HG03039 (cell line): ENCODE measurements at regions not wholly inside any gene's neighbourhood (a gene's known extent, or its start where the extent isn't known, plus 50 kb on each side); places are given as distances from the start of the nearest gene placed in this dataset.

Experiments used
- ATAC-seq: cut with Tn5 transposase; IDR thresholded peaks from one replicate; pipeline ENCODE4 v1.9.1; 2021; ENCODE audit warnings: mild to moderate bottlenecking, moderate library complexity; ENCODE audit not compliant: unreplicated experiment

- no peak for ATAC-seq
These were observed 53.8 kb downstream of the ADM start for GRCh38 chr11:10358696-10359095.

DNA sequence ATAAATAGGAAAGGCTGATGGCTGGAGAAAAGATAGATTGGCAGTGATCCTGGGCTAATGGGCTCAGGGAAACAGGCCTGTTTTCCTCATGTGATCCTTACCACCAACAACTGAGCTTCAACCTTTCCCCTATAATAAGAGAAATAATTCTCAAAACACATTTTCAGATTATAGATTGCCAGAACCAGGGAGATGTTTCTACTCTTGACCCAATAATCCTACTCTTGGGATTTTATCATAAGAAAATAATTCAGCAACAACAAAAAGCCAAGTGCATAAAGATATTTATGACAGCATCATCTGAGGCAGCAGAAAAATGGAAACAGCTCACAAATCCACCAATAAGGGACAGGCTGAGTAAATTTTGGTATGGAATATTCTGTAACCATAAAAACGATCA is 54.3 kb downstream of the ADM start:
- ATAC-seq, result no peak

GRCh38 chr11:10360835-10361234 is 56.0 kb downstream of the ADM start:
- ATAC-seq, result no peak

DNA sequence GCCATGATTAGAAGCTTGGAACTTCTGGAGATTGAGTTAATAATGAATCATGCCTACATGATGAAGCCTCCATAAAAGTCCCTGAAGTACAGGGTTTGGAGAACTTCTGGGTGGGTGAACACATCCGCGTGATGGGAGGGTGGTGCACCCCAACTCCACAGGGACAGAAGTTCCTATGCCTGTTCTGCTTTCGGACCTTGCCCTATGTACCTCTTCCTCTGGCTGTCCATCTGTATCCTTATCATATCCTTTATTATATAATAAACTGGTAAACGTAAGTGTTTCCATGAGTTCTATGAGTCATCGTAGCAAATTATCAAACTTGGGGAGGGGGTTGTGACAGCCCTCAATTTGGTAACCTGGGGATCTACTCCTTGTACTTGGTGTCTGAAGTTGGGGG is 60.2 kb downstream of the ADM start:
- no peak for ATAC-seq

GRCh38 chr11:10366568-10367331 is 61.9 kb downstream of the ADM start:
- peak; percentile 76 for ATAC-seq

GRCh38 chr11:10371926-10372641 is 67.2 kb downstream of the ADM start:
- ATAC-seq, result no peak

GRCh38 chr11:10373340-10373739 is 68.5 kb downstream of the ADM start:
- ATAC-seq, result no peak

GRCh38 chr11:10373929-10374328 is 69.1 kb downstream of the ADM start:
- no peak for ATAC-seq

- no peak for ATAC-seq
These were observed 69.5 kb downstream of the ADM start for GRCh38 chr11:10374386-10374785.

DNA sequence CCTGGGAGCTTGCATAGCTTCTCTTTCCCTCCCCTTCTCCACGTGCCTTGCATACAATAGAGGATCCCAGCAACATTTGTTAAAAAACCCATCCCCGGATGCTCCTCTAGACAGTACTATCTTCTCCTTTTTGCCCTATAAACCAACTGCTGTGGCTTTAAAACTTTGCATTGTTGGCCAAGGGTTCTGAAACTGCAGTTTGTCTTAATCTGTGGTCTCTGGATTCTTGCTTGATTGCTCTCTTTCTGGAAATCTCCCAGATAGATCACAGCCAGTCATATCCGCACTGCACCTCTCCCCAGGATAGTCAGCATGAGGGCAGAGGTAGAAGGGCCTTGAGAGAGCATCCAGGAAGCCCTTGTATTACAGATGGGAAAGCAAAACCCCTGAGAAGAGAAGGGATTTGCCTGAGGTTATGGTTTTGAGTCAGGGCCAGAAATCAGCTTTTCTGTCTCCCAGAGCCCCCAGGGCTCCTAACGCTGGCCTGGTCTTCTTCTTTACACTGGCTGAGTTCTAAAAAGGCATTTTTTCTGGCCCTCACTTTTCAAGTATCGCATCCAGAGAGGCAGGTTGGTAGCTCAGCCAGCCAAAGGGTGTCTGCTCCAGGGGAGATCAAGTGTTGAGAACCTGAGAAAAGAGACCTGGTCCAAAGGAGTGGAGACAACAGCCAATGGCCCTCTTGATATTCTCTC is 70.6 kb downstream of the ADM start:
- ATAC-seq, result no peak

DNA sequence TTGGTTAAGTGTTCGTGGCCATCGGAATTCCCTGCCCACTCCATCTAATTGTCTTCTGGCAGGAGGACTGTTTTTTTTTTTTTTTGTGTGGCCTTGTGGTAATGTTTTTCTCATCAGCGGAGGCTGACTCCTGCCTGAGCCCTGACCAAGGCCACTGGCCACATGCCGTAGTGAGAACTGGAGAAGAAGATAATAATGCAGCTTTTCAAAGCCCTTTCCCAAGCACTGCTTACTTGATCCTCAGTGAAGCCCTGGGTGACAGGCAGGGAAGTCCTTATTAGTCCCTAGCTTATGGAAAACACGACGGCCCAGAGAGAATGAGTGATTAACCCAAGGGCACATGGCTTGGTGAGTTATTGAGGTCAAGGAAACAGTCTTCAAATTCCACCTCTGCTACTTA is 71.2 kb downstream of the ADM start:
- ATAC-seq, result no peak

- no peak for ATAC-seq
These were observed 72.3 kb downstream of the ADM start for GRCh38 chr11:10377183-10377582.

GRCh38 chr11:10378362-10378761 is 73.5 kb downstream of the ADM start:
- no peak for ATAC-seq

GRCh38 chr11:10379022-10379421 is 74.1 kb downstream of the ADM start:
- no peak for ATAC-seq

GRCh38 chr11:10379426-10379825 is 74.6 kb downstream of the ADM start:
- ATAC-seq, result no peak

DNA sequence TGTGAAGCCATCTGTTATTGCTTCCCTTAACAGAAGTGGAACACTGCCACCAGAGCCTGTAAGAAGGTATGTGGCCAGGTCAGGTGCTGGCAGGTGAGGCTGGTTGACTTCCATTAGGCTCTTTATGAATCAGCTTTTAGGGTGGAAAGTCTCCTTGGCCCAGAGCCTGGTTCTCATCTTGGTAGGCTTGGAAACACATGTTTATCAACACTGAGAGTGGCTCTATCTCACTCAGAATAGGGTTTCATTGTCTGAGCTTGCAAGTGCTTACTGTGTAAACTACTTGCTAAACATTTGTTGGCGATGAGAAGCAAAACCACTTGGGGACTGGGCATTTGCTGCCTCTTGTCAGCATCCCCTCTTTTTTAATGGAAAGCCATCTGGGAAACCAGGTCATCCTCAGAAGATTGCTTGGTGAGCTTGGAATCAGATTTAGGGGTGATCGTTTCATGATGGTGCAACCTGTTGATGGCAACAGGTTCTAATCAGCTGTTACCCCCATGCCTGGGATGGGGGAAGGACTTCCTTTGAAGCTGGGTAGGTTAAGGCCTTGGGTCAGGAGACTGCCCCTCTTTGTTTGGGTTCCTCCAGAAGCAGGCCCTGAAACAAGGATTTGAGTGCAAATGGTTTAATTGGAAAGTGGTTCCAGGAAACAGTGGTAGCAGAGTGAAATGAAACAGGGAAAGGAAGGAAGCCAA is 75.0 kb upstream of the AMPD3 start:
- ATAC-seq, result no peak

DNA sequence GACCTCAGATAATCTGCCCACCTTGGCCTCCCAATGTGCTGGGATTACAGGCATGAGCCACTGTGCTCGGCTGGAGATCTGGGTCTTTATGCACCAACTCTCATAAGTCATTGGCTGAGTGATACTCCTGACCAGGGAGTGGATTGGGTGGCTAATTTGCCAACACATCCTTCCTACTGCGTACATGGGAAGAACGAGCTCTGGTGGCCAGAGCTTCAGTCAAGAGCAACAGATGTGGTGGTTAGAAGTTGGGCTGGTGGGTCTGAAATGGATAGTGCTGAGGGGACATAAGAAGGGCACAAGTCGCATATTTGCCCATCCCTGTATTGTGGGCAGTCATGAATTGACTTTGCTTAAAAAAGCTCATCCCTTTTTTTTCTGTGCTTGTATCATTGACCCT is 74.1 kb upstream of the AMPD3 start:
- ATAC-seq, result no peak

GRCh38 chr11:10381736-10382135 is 73.3 kb upstream of the AMPD3 start:
- ATAC-seq, result no peak

DNA sequence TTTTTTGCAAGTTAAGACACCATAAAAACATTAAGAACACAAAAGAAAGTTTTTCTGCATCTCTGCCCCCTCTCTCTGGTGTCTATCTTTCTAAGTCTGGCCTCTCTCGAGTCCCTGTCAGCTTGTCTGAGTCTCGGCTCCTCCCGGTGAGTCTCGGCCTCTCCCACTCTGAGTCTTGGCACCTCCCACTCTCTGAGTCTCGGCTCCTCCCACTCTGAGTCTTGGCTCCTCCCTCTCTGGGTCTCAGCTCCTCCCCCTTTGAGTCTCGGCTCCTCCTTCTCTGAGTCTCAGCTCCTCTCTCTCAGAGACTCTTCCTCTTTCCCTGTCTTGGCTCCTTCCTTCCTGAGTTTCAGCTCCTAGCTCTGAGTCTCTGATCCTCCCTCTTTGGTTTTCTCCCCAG is 72.5 kb upstream of the AMPD3 start:
- ATAC-seq, result no peak

DNA sequence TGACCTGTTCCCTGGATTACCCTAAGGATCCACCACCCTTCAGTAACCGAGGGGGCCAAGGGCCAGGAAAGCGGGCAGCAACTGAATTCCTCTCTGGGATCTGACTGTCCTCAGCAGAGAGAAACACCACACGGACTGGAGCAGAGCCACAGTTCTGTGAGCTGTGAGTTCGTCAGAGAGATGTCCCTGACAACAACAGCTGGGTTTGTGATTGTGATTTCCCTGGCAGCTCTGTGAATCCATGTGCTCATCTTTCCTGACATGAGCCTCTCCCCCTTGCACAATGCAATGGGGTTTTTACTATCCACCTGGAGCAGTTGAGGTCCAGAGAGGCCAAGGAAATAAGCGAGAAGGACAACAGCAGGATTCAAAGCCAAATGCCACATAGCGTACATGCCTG is 69.4 kb upstream of the AMPD3 start:
- no peak for ATAC-seq

DNA sequence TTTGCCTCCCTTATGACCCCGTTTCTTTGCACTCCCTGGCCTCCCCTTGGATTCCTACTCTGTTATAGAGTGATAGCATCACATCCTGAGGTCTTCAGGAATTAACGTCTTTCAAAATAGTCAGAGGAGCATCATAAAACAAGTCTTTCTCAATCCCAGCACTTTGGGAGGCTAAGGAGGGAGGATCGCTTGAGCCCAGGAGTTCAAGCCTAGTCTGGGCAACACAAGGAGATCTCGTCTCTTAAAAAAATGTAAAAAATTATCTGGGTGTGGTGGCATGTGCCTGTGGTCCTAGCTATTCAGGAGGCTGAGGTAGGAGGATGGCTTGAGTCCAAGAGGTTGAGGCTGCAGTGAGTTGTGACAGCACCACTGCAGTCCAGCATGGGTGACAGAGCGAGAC is 68.7 kb upstream of the AMPD3 start:
- ATAC-seq, result no peak

DNA sequence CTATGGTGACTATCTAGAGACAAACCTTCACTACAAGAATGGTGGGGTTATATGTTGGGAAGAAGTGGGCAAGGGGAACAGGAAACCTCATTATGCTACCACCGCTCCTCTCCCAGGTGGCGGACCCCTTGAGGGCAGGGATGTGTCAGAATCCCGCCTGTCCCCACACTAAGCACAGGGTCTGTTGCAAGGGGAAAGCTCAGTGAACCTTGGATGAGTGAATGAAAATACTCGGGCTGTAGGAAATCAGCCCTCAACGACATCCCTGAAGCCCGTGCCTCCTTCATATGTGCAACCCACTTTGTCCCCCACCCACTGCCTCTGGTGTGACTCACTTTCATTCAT is 68.2 kb upstream of the AMPD3 start:
- ATAC-seq, result no peak
